ENCODE measurements at regions not wholly inside any gene's neighbourhood (a gene's known extent, or its start where the extent isn't known, plus 50 kb on each side); places are given as distances from the start of the nearest gene placed in this dataset.

DNA sequence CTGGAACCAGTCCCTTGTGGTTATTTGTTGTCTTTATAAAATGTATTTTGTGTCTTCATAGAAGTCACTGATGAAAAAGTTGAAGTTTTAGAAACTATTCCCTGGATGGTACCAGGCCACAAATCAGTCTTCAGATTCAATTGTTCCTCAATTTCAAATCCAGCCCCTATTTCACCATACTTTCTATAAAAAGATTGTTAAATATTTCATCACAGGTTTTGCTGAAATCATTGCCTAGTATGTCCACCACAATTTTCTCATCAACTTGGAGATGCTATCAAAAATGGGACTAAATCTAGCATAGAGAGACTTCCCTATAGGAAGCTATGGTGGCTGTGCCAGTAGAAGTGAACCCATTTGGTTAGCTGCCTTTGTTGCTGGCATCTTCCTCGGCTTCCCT is 118.5 kb downstream of the RAB18 start:
- TF ChIP-seq, protein P1, sequence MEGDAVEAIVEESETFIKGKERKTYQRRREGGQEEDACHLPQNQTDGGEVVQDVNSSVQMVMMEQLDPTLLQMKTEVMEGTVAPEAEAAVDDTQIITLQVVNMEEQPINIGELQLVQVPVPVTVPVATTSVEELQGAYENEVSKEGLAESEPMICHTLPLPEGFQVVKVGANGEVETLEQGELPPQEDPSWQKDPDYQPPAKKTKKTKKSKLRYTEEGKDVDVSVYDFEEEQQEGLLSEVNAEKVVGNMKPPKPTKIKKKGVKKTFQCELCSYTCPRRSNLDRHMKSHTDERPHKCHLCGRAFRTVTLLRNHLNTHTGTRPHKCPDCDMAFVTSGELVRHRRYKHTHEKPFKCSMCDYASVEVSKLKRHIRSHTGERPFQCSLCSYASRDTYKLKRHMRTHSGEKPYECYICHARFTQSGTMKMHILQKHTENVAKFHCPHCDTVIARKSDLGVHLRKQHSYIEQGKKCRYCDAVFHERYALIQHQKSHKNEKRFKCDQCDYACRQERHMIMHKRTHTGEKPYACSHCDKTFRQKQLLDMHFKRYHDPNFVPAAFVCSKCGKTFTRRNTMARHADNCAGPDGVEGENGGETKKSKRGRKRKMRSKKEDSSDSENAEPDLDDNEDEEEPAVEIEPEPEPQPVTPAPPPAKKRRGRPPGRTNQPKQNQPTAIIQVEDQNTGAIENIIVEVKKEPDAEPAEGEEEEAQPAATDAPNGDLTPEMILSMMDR (IDR thresholded peaks at IDR 0.05): no peak
- no peak for TF ChIP-seq POLR2A (IDR thresholded peaks at IDR 0.05)

All from ovary (tissue), 3 donors.